C4-2B (cell line): ENCODE measurements at regions not wholly inside any gene's neighbourhood (a gene's known extent, or its start where the extent isn't known, plus 50 kb on each side); places are given as distances from the start of the nearest gene placed in this dataset.

ENCODE experiments used
- ZFX ChIP-seq: fragments of 450-650 bp; IDR thresholded peaks from 2 replicates; pipeline ENCODE4 v1.6.1; 2017
- TF ChIP-seq, protein P1 (sequence below): fragments of 450-650 bp; conservative IDR thresholded peaks from 2 replicates; pipeline ENCODE4 v1.5.1; 2017; ENCODE audit warnings: mild to moderate bottlenecking

DNA sequence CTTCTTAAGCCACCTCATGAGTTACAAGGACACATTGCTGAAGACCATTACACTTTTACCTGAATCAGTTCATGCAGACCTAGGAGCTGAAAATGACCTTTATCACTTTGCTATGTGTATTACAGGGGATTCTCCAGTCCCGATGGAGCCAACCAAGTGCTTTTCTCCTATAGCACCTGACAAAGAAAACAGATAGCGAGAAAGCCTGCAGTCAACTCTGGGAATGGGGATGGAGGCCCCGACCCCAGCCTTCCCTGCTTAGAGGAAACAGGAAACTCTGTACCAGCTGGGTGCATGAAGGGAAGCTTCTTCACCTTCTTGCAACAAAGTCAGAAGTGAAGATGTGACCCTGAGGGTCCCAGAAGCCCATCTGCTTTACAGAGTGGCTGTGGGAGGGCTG, 168.3 kb upstream of the SEMA6D start:
- TF ChIP-seq, protein P1, sequence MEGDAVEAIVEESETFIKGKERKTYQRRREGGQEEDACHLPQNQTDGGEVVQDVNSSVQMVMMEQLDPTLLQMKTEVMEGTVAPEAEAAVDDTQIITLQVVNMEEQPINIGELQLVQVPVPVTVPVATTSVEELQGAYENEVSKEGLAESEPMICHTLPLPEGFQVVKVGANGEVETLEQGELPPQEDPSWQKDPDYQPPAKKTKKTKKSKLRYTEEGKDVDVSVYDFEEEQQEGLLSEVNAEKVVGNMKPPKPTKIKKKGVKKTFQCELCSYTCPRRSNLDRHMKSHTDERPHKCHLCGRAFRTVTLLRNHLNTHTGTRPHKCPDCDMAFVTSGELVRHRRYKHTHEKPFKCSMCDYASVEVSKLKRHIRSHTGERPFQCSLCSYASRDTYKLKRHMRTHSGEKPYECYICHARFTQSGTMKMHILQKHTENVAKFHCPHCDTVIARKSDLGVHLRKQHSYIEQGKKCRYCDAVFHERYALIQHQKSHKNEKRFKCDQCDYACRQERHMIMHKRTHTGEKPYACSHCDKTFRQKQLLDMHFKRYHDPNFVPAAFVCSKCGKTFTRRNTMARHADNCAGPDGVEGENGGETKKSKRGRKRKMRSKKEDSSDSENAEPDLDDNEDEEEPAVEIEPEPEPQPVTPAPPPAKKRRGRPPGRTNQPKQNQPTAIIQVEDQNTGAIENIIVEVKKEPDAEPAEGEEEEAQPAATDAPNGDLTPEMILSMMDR = no peak
- no peak for TF ChIP-seq ZFX
